ENCODE measurements at regions not wholly inside any gene's neighbourhood (a gene's known extent, or its start where the extent isn't known, plus 50 kb on each side); places are given as distances from the start of the nearest gene placed in this dataset.

DNA sequence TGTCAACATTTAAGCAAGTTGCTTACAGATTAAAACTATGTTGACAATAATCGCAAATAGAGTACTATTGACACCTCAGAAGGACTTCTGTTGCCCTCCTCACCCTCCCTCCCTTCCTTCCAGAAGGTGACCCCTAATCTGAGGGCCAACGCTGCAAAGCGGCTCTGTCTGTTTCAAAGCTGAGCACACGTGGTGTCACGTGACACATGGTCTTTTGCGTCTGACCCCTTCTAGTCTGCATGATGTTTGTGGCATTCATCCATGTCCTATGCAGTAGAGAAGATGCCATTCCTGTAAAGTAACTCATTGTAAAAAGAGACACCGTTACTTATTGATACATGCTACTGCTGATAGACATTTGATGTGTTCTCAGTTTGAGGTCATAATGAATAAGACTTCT is 182.3 kb downstream of the THBS2 start:
- ATAC-seq (ENCODE audit: poor library complexity) (no peak), DNase-seq (no peak)
- intact Hi-C loops (cut with DNase I), result no loop called here

DNA sequence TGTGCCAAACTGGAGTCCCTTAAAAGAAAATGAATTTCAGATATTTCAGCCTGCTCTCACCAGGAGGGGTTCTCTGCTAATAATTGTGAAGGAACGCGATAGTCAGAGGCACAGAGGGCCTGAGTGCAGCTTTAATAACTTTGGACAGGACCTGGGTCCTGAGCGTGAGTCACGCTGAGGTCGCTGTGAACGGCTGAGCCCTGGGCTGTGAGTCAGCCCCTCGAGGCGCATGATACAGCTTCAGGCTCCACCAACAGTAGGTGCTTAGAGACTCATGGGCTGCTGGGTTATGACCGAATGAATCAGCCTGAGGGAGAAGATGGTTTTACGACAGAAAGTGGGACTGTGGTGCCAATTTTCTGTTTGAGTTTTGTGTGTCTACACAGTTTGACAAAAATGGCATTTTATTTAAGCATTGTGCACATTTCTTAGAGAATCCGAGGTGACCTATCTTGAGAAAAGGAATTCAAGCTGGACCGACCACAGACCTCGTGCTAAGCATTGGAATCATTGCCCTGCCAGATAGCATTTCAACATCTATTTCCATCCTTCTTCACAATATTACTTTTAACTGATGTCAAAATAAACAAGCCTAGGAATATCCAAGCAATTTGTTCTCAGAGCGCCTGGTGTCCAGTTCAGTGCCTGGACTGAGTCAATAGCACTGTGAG is 183.0 kb downstream of the THBS2 start:
- intact Hi-C loops (cut with DNase I), result no loop called here
- peak; percentile 93 for ATAC-seq (ENCODE audit: poor library complexity)

DNA sequence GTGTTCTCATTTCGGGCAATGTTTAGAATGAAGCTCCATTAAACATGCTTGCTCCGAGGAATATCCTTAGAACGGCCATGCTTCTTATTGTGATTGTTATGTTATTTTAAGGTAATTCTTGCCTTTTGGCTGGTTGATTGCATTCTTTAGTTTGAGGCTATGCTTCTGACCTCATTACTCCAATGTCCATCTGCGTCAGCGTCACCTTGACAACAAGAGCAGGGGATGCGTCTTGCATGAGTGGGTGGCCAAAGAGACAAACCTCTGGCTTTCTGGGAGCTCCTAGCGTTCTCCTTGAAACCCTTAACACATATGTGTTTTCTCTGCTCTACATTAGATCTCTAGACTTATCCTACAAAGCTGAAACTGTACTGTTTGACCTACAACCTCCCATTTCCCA is 184.3 kb downstream of the THBS2 start:
- no peak for DNase-seq
- ATAC-seq (ENCODE audit: poor library complexity), result no peak
- intact Hi-C loops (cut with DNase I), result no loop called here

More for the DNA sequence above, 183.0 kb downstream of the THBS2 start:
- DNase-seq, result peak; percentile 85

DNA sequence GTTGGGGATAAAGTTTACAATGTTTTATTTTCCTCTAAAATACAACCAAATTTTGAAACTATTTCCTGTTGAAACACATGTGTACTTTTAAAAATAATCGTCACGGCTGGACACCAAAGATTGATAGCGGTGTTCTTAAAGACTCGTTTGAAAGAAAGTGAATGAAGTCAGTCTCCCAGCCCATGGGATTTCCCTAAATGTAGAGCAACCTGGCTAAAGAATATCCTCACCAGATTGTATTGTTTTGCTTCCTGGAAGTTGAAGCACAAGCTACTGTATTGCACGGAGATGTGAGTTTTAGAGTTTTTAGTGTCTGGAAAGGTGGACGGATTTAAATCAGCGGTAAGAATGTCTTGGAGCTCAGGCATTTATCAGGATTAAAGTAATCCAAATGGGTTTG is 189.5 kb downstream of the THBS2 start:
- intact Hi-C loops (cut with DNase I), result no loop called here
- no peak for ATAC-seq (ENCODE audit: poor library complexity)
- DNase-seq, result no peak

DNA sequence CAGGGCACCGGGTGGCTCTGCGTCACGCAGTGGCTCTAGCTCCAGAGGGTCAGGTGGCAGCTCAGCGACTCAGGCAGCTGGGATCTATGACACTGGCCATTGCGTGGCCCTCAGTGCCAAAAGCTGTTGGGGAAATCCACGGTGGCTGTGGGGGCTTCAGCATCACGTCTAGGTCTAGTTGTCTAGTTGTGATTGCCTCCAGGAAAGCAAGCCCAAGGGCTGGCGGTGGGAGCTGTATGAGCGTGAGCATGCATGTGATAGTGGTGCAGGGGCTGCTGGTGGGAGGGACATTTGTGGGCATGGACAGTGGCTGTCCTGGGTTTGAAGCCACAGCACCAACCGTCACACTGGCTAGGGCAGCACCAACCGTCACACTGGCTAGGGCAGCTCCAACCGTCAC is 191.4 kb downstream of the THBS2 start:
- intact Hi-C loops (cut with DNase I), result no loop called here
- ATAC-seq (ENCODE audit: poor library complexity) (no peak), DNase-seq (no peak)

DNA sequence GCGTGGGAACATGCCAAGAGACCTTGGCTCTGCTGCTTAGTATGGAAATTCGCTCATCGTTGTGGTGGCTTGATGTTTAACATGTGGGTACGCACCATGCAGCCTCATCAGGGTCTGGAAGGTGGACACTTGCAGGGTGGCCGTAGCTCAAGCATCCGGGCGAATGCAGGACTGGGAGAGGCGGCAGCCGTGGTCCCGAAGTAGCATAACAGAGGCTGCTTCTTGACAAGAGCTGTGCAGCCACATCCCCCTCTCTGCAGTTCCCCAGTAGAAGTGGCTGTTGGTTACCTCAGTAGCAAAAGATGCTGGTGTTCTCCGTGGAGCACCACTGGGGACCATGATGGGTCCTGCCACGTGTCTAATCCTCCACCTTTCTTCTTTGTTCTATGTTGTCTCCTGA is 195.0 kb downstream of the THBS2 start:
- no peak for ATAC-seq (ENCODE audit: poor library complexity)
- no peak for DNase-seq
- intact Hi-C loops (cut with DNase I), result no loop called here

DNA sequence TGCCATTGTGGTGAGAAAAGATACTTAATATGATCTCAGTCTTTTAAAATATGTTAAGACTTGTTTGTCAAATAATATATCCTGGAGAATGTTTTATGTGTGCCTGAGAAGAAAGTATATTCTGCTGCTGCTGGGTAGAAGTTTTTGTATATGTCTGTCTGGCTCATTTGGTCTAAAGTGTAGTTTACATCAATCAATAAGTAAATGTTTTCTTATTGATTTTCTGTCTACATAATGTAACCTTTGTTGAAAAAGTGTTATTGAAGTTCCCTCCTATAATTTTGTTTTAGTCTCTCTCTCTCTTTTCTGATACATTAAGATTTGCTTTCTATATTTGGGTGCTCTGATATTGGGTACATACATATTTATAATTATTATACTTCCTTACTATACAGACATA is 201.2 kb downstream of the THBS2 start:
- ATAC-seq (ENCODE audit: poor library complexity) (no peak), DNase-seq (no peak)
- intact Hi-C loops (cut with DNase I), result no loop called here

DNA sequence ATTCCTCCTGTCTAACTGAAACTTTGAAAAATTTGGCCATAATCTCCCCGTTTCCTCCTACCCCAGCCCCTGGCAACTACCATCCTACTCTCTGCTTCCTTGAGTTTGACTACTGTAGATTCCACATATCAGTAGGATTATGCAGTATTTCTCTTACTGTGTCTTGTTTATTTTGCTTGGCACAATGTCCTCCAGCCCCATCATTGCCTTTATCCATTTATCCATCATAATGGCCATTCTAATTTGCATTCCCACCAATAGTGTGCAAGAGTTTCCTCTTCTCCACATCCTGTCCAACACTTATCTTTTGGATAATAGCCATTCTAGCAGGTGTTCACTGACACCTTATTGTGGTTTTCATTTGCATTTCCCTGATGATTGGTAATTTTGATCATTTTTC is 202.3 kb downstream of the THBS2 start:
- ATAC-seq (ENCODE audit: poor library complexity), result no peak
- intact Hi-C loops (cut with DNase I), result no loop called here

DNA sequence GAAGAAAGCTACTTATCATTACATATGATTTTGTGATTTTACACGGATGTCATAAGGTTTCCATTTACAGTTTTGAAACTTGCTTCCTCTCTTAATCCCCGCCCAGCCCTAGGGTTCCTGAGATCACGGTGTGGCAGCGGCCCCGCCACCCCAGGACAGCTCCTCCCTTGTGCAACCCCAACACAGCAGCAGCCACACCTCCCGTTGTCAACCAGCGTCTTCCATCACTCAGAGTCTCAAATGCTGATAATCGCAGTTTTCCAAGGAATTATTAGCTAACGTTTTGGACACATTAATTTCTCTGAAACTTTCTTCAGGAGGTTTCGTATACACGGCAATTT is 204.8 kb downstream of the THBS2 start:
- intact Hi-C loops (cut with DNase I), result no loop called here
- no peak for ATAC-seq (ENCODE audit: poor library complexity)
- DNase-seq, result no peak

More for the DNA sequence above, 202.3 kb downstream of the THBS2 start:
- DNase-seq, result no peak

DNA sequence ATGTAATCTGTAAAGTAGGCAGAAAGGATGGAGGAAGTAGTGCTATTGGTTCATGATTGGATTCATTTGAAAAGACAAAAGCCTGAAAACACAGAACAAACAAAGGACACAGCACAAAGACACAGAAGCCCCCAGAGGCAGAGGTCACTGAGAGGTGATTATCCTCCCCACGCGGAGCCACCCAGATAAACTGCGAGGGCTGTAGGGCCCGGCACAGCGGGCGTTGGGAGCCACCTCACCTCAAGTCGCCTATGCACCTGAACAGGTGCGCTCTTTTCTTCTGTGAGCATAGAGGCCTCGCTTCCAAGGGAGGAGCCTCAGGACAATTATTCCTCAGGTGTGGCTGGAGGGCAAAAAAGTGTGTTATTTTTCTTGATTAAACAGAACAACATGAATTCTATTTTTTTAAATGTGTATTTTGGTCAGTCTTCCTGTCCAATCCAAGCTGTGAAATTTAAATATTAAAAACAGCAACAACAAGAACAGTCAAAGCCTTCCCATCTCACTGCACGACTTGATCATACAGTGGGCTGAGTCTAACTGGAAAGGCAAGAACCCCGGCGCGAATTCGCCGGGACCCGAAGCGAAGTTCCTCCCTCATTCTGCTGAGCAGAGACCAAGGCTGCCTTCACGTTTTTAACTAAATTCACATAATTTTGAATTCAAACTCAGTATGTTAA is 205.3 kb downstream of the THBS2 start:
- ATAC-seq (ENCODE audit: poor library complexity) (no peak), DNase-seq (no peak)
- intact Hi-C loops (cut with DNase I), result no loop called here

DNA sequence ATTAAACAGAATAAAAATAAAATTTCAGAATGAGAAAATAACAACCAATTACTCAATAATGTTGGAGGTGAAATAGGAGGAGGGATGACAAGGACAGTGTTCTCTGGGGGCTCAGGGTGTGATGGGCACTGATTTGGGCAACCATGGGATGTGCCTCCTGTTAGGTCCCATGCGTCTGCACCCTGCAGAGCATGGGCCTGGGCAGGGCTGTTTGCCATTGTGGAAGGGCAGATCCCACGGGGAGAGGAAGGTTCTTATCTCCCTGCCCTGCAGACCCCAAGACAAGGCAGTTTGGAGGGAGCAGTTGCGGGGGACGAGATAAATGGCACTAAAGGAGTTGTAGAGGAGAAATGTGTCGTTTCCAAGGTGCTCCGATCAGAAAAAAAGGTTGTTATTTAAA is 206.3 kb downstream of the THBS2 start:
- DNase-seq, result no peak
- ATAC-seq (ENCODE audit: poor library complexity), result no peak
- intact Hi-C loops (cut with DNase I), result no loop called here

DNA sequence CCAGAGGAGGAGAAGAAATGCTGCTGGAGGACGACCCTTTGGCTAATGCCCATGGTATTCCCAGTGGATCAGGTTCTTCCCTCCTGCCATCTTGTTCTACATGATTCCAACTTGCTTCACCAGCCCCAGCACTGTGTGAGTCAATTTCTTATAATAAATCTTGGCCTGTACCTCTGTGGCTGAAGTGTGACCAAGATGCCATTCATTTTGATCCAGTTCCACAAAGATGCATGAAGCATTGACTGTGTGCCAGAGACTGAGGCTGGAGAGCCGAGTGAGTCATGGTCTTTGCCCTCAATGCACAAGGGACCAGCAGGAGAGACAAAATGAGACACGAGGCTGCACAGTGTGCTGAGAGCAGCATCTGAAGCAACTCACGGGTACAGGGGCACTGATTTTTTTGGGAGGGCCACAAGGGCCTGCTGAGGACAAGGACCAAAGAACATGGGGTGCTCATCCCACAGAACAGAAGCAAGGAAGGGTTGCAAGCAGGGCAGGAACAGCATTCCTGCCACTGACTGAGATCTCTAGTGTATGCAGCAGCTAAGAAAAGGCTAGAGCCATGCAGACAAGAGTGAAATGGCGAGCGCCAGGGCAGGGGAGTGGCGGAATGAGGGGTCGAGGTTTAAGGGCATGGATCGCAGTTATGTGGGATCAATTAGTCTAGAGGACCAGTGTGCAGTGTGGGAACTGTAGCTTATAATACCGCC is 207.0 kb downstream of the THBS2 start:
- intact Hi-C loops (cut with DNase I), result no loop called here
- ATAC-seq (ENCODE audit: poor library complexity) (no peak), DNase-seq (no peak)

DNA sequence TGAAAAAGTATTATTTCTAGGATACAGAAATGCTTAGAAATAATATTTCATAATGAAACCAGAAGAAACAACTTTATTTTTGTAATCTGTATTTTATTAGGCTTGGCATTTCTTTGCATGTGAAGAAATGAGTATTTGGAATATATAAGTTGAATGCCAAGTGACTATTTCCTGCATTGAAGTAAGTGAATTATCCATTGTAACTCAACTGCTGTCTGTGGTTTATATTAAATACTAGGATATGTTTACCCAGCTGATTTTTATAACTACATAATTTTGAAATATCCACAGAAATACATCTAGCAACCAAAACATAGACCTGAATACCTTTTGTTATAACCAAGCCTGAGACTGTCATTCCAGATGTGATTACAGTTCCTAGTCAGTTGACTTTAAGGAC is 207.6 kb downstream of the THBS2 start:
- intact Hi-C loops (cut with DNase I), result no loop called here
- DNase-seq, result no peak
- no peak for ATAC-seq (ENCODE audit: poor library complexity)

DNA sequence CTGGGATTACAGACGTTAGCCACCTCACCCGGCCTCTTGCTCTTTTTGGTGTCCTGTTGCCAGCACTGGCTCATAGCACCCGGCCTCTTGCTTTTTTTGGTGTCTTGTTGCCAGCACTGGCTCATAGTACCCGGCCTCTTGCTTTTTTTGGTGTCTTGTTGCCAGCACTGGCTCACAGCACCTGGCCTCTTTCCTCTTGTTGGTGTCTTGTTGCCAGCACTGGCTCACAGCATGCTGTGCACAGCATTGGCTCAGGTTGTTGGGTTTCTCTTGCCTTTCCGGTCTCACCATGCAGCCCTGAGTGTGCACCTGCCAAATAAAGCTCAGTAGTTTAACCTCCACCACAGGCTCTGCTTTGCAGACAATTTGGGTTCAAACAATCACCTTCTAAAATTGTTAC is 208.2 kb downstream of the THBS2 start:
- intact Hi-C loops (cut with DNase I), result no loop called here
- DNase-seq, result no peak
- ATAC-seq (ENCODE audit: poor library complexity), result peak; percentile 46

DNA sequence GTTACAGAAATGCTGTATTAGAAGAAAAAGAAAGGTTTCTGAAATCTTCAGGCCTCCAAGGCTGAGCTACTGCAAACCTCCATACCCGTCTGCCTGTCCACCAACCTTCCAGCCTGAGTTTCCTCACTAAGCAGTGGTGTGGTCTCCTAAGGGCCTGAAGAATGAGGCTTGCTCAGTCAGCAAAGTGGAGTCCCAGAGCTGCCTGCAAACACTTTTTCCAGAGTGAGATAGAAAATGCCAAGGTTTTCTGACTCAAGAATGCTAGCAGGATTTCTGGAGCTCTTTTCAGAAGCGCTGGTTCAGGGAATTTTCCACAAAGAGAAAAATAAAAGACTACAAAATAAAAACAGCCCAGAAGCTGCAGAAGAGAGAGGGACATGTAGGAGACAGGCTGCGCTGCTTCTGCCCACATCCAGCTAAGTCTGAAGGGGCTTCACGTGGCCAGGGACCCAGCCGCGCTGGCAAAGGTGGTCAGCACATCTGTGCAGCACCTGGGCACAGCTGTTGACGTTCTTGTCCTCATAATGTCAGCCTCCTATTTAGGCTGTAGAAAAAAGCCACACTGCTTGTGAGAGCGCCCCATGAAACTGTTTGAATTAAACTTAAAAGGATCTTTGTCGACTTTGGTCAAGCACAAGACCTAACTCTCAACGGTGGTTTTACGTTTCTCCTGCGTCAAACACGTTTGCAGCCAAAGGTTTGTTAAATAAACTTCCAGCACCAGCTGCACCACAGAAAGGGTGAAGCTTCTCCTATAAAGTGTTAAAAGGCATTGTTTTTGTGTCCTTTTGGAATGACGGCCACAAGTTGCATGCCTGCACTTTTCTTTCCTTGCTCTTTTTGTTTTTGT is 209.0 kb downstream of the THBS2 start:
- intact Hi-C loops (cut with DNase I), result no loop called here
- DNase-seq, result no peak
- ATAC-seq (ENCODE audit: poor library complexity), result no peak

DNA sequence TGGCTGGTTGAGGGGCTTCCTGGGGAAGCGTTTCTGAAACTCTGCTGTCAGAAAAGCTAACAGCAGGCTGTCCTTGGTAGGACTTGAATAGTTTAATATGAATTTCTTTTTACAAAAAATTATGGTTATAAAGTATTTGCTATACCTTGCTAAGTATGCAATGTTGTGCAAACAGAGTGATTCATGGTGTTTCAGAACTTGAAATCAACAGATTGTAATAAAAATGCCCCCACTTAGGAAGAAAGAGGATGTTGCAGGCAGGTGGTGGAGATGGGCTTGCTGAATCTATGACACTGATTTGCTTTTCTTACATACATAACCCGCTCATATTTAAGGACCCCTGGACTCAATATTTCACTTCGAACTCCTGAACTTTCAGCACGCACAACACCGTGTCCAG is 211.6 kb downstream of the THBS2 start:
- ATAC-seq (ENCODE audit: poor library complexity) (no peak), DNase-seq (no peak)
- intact Hi-C loops (cut with DNase I), result no loop called here

DNA sequence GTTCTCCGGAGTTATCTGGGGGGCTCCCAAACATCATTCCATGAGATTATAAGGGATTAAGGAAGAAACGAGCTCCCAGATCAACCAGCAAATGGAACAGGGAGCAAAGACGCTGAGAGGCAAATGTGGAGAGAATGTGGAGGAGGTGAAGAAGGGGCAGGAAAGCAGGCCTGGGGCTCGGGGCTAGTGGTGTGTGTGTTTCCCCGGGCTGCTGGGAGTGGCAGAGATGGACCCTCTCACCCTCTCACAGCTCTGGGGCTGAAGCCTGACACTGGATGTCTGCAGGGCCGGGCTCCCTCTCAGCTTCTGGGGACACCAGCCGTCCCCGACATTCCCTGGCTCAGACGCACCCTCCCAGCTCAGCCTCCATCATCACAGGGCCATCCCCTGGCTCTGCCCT is 212.6 kb downstream of the THBS2 start:
- ATAC-seq (ENCODE audit: poor library complexity) (no peak), DNase-seq (no peak)
- intact Hi-C loops (cut with DNase I), result no loop called here

DNA sequence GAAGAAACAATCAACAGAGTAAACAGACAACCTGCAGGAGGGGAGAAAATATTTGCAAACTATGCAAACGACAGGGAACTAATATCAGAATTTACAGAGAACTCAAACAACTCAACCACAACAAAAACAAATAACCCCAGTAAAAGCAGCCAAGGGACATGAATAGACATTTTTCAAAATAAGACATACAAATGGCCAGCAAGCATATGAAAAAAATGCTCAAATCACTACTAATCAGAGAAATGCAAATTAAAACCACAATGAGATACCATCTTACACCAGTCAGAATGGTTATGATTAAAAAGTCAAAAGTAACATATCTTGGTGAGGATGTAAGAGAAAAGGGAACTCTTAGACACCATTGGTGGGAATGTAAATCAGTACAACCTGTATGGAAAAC is 215.0 kb downstream of the THBS2 start:
- no peak for ATAC-seq (ENCODE audit: poor library complexity)
- no peak for DNase-seq
- intact Hi-C loops (cut with DNase I), result no loop called here

DNA sequence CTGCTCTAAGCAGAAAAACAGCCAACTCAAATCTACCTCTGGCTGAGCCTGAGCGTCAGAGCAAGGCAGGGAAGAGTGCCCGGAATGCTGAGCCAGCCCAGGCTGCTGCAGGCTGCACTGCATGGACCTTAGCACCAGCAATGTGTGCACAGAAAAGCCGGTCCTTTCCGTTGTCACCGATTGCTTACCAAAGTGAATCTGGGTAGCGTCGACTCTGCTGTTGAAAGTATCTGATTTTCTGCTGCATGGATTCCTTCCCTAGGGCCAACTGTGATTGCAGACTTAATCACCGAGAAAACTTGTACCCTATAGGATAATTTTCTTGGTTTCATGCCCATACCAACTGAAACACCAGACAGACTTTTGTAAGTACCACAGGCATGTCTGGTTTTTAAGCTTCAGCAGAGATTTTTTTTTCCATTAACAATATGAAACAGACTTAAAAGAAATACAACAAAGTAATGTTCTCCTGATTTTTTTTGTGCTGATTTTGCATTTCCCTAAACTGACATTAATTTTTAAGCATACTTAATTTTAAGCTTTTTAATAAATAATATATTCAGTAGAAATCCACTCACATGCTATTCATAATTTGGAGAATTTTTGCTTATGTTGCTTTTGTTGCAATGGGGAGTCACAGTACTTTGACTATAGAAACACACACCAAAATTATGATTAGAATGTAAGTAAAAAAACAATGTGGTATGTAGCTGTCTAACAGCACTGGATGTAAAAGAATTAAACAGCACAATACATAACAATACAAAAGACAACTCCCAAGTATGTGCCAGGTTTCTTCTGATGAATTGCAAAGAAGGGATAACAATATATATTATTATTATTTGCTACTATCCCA is 218.0 kb downstream of the THBS2 start:
- ATAC-seq (ENCODE audit: poor library complexity), result no peak
- DNase-seq, result no peak
- intact Hi-C loops (cut with DNase I), result no loop called here
